ENCODE measurements at regions not wholly inside any gene's neighbourhood (a gene's known extent, or its start where the extent isn't known, plus 50 kb on each side); places are given as distances from the start of the nearest gene placed in this dataset.

- H3K27me3 ChIP-seq (ENCODE audit: control insufficient read depth in 1 of 2, insufficient read depth in 1 of 2, low read length in 2 of 2) = no peaks in the 10 kb centered on the region
- H3K4me2 ChIP-seq (ENCODE audit: low read length, poor library complexity, severe bottlenecking) = no peak overlapping the region
- H3K18ac ChIP-seq (ENCODE audit: low read depth in 1 of 2, low read length in 2 of 2) = no peak overlapping the region
- H4K91ac ChIP-seq (ENCODE audit: low read length) = no peak overlapping the region
- no peak overlapping the region for H3K4ac ChIP-seq (ENCODE audit: low read depth in 1 of 2, low read length in 2 of 2)
- H3K14ac ChIP-seq (ENCODE audit: low read length in 2 of 2) = no peak overlapping the region
- H2BK15ac ChIP-seq (ENCODE audit: low read depth, poor library complexity, severe bottlenecking) = no peak overlapping the region
- H3K27ac ChIP-seq (ENCODE audit: low read length, poor library complexity, severe bottlenecking) = no peak overlapping the region
- no peak overlapping the region for H2AK5ac ChIP-seq (ENCODE audit: low read length, severe bottlenecking)
- no peak overlapping the region for H2AFZ ChIP-seq (ENCODE audit: low read depth, low read length)
- H3K9me3 ChIP-seq (ENCODE audit: control insufficient read depth, low read length) = no peaks in the 10 kb centered on the region
- no peak overlapping the region for H3K4me3 ChIP-seq (ENCODE audit: insufficient read depth in 1 of 2, low read depth in 1 of 2, low read length in 2 of 2)
- no peak overlapping the region for H3K9ac ChIP-seq (ENCODE audit: low read length)
- H3K79me1 ChIP-seq (replicated peaks; ENCODE audit: low read length, poor library complexity, severe bottlenecking) = no peaks in the 10 kb centered on the region
- H2BK5ac ChIP-seq (ENCODE audit: low read depth, low read length, poor library complexity, severe bottlenecking) = no peak overlapping the region
- H4K8ac ChIP-seq (ENCODE audit: low read length) = no peak overlapping the region
- H3K23ac ChIP-seq (ENCODE audit: low read length in 2 of 2) = no peak overlapping the region
- H3K36me3 ChIP-seq (ENCODE audit: control insufficient read depth in 1 of 2, insufficient read depth in 2 of 2, low read depth in 1 of 2, low read length in 2 of 2) = no peaks in the 10 kb centered on the region
- no peak for DNase-seq
- H2BK120ac ChIP-seq (ENCODE audit: low read depth, low read length) = no peak overlapping the region
- H2BK12ac ChIP-seq (ENCODE audit: low read length in 2 of 2) = no peak overlapping the region
- no CpG with 5 or more reads among the region's 2 CpGs for WGBS
- no peaks in the 10 kb centered on the region for H3K4me1 ChIP-seq (ENCODE audit: control insufficient read depth, insufficient read depth, low read depth, low read length)
These were observed 214.0 kb downstream of the CRPPA start for GRCh38 chr7:16207321-16207720.

GRCh38 chr7:16205466-16205865, 215.9 kb downstream of the CRPPA start:
- H2BK15ac ChIP-seq (ENCODE audit: low read depth, poor library complexity, severe bottlenecking) = no peak overlapping the region
- H3K4me1 ChIP-seq (ENCODE audit: control insufficient read depth, insufficient read depth, low read depth, low read length) = no peaks in the 10 kb centered on the region
- no peak overlapping the region for H2BK5ac ChIP-seq (ENCODE audit: low read depth, low read length, poor library complexity, severe bottlenecking)
- no peaks in the 10 kb centered on the region for H3K36me3 ChIP-seq (ENCODE audit: control insufficient read depth in 1 of 2, insufficient read depth in 2 of 2, low read depth in 1 of 2, low read length in 2 of 2)
- no peak overlapping the region for H3K4ac ChIP-seq (ENCODE audit: low read depth in 1 of 2, low read length in 2 of 2)
- DNase-seq = no peak
- H3K9ac ChIP-seq (ENCODE audit: low read length) = no peak overlapping the region
- H3K18ac ChIP-seq (ENCODE audit: low read depth in 1 of 2, low read length in 2 of 2) = no peak overlapping the region
- H2BK120ac ChIP-seq (ENCODE audit: low read depth, low read length) = no peak overlapping the region
- H3K27ac ChIP-seq (ENCODE audit: low read length, poor library complexity, severe bottlenecking) = no peak overlapping the region
- H3K4me3 ChIP-seq (ENCODE audit: insufficient read depth in 1 of 2, low read depth in 1 of 2, low read length in 2 of 2) = no peak overlapping the region
- H3K27me3 ChIP-seq (ENCODE audit: control insufficient read depth in 1 of 2, insufficient read depth in 1 of 2, low read length in 2 of 2) = no peaks in the 10 kb centered on the region
- H3K14ac ChIP-seq (ENCODE audit: low read length in 2 of 2) = no peak overlapping the region
- no peaks in the 10 kb centered on the region for H3K9me3 ChIP-seq (ENCODE audit: control insufficient read depth, low read length)
- H4K91ac ChIP-seq (ENCODE audit: low read length) = no peak overlapping the region
- WGBS = no CpG with 5 or more reads among the region's 2 CpGs
- no peaks in the 10 kb centered on the region for H3K79me1 ChIP-seq (replicated peaks; ENCODE audit: low read length, poor library complexity, severe bottlenecking)
- no peak overlapping the region for H2AK5ac ChIP-seq (ENCODE audit: low read length, severe bottlenecking)
- no peak overlapping the region for H3K23ac ChIP-seq (ENCODE audit: low read length in 2 of 2)
- no peak overlapping the region for H4K8ac ChIP-seq (ENCODE audit: low read length)
- H2AFZ ChIP-seq (ENCODE audit: low read depth, low read length) = no peak overlapping the region
- no peak overlapping the region for H2BK12ac ChIP-seq (ENCODE audit: low read length in 2 of 2)
- no peak overlapping the region for H3K4me2 ChIP-seq (ENCODE audit: low read length, poor library complexity, severe bottlenecking)

GRCh38 chr7:16204953-16205352, 216.4 kb downstream of the CRPPA start:
- H2BK120ac ChIP-seq (ENCODE audit: low read depth, low read length) = no peak overlapping the region
- H4K8ac ChIP-seq (ENCODE audit: low read length) = no peak overlapping the region
- H3K27me3 ChIP-seq (ENCODE audit: control insufficient read depth in 1 of 2, insufficient read depth in 1 of 2, low read length in 2 of 2) = no peaks in the 10 kb centered on the region
- no peak overlapping the region for H2AFZ ChIP-seq (ENCODE audit: low read depth, low read length)
- no peak for DNase-seq
- H4K91ac ChIP-seq (ENCODE audit: low read length) = no peak overlapping the region
- H2BK15ac ChIP-seq (ENCODE audit: low read depth, poor library complexity, severe bottlenecking) = no peak overlapping the region
- WGBS = 47% methylated on average over 2 of the region's 2 CpGs
- H3K27ac ChIP-seq (ENCODE audit: low read length, poor library complexity, severe bottlenecking) = no peak overlapping the region
- no peaks in the 10 kb centered on the region for H3K9me3 ChIP-seq (ENCODE audit: control insufficient read depth, low read length)
- no peak overlapping the region for H3K14ac ChIP-seq (ENCODE audit: low read length in 2 of 2)
- H3K18ac ChIP-seq (ENCODE audit: low read depth in 1 of 2, low read length in 2 of 2) = no peak overlapping the region
- H3K23ac ChIP-seq (ENCODE audit: low read length in 2 of 2) = no peak overlapping the region
- H3K4ac ChIP-seq (ENCODE audit: low read depth in 1 of 2, low read length in 2 of 2) = no peak overlapping the region
- no peak overlapping the region for H2BK5ac ChIP-seq (ENCODE audit: low read depth, low read length, poor library complexity, severe bottlenecking)
- H2BK12ac ChIP-seq (ENCODE audit: low read length in 2 of 2) = no peak overlapping the region
- no peaks in the 10 kb centered on the region for H3K36me3 ChIP-seq (ENCODE audit: control insufficient read depth in 1 of 2, insufficient read depth in 2 of 2, low read depth in 1 of 2, low read length in 2 of 2)
- H3K4me1 ChIP-seq (ENCODE audit: control insufficient read depth, insufficient read depth, low read depth, low read length) = no peaks in the 10 kb centered on the region
- H3K9ac ChIP-seq (ENCODE audit: low read length) = no peak overlapping the region
- no peaks in the 10 kb centered on the region for H3K79me1 ChIP-seq (replicated peaks; ENCODE audit: low read length, poor library complexity, severe bottlenecking)
- H3K4me3 ChIP-seq (ENCODE audit: insufficient read depth in 1 of 2, low read depth in 1 of 2, low read length in 2 of 2) = no peak overlapping the region
- H2AK5ac ChIP-seq (ENCODE audit: low read length, severe bottlenecking) = no peak overlapping the region
- no peak overlapping the region for H3K4me2 ChIP-seq (ENCODE audit: low read length, poor library complexity, severe bottlenecking)

GRCh38 chr7:16203065-16203464, 218.3 kb downstream of the CRPPA start:
- Histone ChIP-seq H3K27me3 (ENCODE audit: control insufficient read depth in 1 of 2, insufficient read depth in 1 of 2, low read length in 2 of 2) (no peaks in the 10 kb centered on the region), H3K18ac (ENCODE audit: low read depth in 1 of 2, low read length in 2 of 2) (no peak overlapping the region), H2BK12ac (ENCODE audit: low read length in 2 of 2) (no peak overlapping the region), H4K91ac (ENCODE audit: low read length) (no peak overlapping the region), H2BK15ac (ENCODE audit: low read depth, poor library complexity, severe bottlenecking) (no peak overlapping the region), H3K9me3 (ENCODE audit: control insufficient read depth, low read length) (no peaks in the 10 kb centered on the region), H2BK120ac (ENCODE audit: low read depth, low read length) (no peak overlapping the region), H3K79me1 (replicated peaks; ENCODE audit: low read length, poor library complexity, severe bottlenecking) (no peaks in the 10 kb centered on the region), H3K9ac (ENCODE audit: low read length) (no peak overlapping the region), H3K23ac (ENCODE audit: low read length in 2 of 2) (no peak overlapping the region), H4K8ac (ENCODE audit: low read length) (no peak overlapping the region), H2AFZ (ENCODE audit: low read depth, low read length) (no peak overlapping the region), H3K27ac (ENCODE audit: low read length, poor library complexity, severe bottlenecking) (no peak overlapping the region), H2AK5ac (ENCODE audit: low read length, severe bottlenecking) (no peak overlapping the region), H3K4me2 (ENCODE audit: low read length, poor library complexity, severe bottlenecking) (no peak overlapping the region), H3K36me3 (ENCODE audit: control insufficient read depth in 1 of 2, insufficient read depth in 2 of 2, low read depth in 1 of 2, low read length in 2 of 2) (no peaks in the 10 kb centered on the region), H3K4me3 (ENCODE audit: insufficient read depth in 1 of 2, low read depth in 1 of 2, low read length in 2 of 2) (no peak overlapping the region), H3K4ac (ENCODE audit: low read depth in 1 of 2, low read length in 2 of 2) (no peak overlapping the region), H3K4me1 (ENCODE audit: control insufficient read depth, insufficient read depth, low read depth, low read length) (no peaks in the 10 kb centered on the region), H2BK5ac (ENCODE audit: low read depth, low read length, poor library complexity, severe bottlenecking) (no peak overlapping the region), H3K14ac (ENCODE audit: low read length in 2 of 2) (no peak overlapping the region)
- WGBS = 91% methylated on average over 2 of the region's 3 CpGs
- DNase-seq = no peak

Measured in mesenchymal stem cell (in vitro differentiated cells and primary cell).